Erythroblast (primary cell): ENCODE measurements at regions not wholly inside any gene's neighbourhood (a gene's known extent, or its start where the extent isn't known, plus 50 kb on each side); places are given as distances from the start of the nearest gene placed in this dataset.

Experiments used
- GATA1 ChIP-seq: IDR thresholded peaks from 2 replicates; pipeline ENCODE4 v1.6.1; 2011; ENCODE audit warnings: low read depth, mild to moderate bottlenecking, control low read depth, low read length, moderate library complexity
- POLR2A ChIP-seq: IDR thresholded peaks from 2 replicates; pipeline ENCODE4 v1.6.1; 2011; ENCODE audit warnings: mild to moderate bottlenecking, low read length

DNA sequence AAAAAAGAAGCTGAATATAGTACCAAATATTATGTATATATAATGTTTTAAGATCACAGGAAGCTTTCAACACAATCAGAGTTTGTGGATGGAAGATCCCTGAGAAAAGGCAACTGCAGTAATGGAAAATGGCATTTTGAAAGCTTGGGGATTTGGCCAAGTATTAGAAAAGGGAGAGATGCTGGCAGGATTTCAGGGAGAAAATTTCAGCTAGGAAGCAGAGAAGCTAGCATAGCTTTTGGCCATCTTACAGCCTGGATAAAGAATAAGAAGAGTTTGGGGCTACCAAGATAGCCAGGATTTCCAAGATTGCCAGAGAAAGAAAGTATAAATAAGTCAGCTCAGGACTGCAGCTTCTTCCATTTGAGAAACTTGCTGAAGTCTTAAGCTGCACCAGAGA, 440.8 kb upstream of the LUZP2 start:
- no peak for TF ChIP-seq POLR2A
- no peak for TF ChIP-seq GATA1
